IPS DF 19.7 (cell line): ENCODE measurements at regions not wholly inside any gene's neighbourhood (a gene's known extent, or its start where the extent isn't known, plus 50 kb on each side); places are given as distances from the start of the nearest gene placed in this dataset.

Source experiments
- DNase-seq: peaks from one replicate; pipeline ENCODE4 v3.0.0-alpha.2; 2013; ENCODE audit warnings: low read depth, low spot score

DNA sequence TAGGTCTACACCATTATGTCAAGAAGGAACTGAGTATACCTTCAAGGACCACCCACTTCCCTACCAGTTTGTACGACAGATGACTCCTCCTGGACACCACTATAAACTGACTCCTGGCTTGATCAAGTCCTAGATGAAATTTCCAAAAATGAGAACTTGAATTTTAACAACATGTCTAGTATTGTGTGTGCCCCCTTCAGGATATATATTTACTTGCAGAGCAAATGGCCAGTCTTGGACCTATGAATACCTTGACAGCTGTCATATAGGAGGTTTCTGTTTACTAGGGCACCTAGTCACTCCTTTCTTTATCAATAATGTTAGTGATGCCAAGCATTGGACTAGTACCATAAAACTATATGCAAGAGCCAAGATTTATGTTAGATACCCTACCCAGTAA is 94.1 kb upstream of the TMEM26 start:
- DNase-seq = no peak

DNA sequence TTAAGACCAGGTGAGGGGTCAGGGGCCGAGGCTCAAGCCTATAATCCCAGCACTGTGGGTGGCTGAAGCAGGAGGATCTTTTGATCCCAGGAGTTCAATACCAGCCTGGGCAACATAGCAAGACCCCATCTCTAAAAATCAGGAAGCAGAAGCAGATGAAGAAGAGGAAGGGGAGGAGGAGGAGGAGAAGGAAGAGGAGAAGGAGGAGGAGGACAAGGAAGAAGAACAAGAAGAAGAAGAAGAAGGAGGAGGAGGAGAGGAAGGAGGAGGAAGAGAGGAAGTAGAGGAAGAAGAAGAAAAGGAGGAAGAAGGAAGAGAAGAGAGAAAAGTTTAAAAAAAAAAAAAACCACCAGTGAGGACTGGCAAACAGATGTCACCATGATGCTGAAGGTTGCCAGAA is 92.0 kb upstream of the TMEM26 start:
- no peak for DNase-seq

DNA sequence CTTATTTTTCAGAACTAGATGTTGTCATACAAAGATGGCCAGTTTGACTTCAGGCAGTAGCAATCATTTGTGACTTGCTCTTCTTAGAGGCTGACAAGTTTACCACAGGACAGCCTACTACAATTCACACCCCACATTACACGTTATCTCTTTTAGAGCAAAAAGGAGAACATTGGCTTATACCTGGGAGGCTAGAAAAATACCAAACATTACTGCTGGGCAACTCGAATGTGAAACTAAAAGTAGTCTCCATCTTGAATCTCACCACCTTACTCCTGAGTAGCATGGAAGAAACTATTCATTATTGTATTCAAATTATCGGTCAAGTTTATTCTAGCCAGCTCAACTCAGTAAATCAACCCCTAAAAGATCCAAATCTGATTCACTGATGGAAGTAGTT is 90.7 kb upstream of the TMEM26 start:
- DNase-seq = no peak

DNA sequence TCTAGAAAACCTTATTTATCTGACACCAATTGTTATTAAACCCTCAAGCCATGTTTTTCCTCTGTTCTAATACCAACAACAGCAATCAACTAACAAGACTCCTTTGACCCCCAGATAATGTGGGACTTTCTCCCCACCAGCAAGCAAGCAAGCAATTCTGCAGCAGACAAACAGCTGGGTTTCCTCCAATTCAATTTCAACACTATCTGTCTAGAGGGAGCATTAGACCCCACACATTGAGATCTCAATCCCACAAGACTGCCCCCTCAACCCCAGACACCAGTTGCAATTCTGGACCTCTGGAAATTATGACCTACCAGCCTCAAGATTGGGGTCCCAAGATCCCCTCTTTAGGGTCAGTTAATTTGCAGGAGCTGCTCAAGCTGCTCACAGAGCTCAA is 89.4 kb upstream of the TMEM26 start:
- DNase-seq = no peak

DNA sequence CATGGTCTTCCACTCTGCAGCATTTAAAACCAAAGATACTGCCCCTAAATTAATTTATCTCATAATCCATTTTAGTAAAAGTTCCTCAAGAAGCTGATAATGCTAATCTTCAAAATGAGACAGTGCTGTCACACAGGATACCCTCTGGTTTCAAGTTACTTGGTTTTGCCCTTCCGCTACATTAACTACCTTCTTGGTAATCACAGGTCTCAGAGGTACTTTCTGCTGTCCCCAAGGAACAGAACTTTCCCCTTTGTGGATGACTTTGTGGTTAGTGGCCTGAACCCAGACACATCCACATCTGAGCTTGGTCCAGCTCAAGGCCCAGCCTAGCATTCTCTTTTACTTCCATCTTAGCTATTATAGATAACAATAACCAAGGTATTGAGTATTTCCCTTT is 88.8 kb upstream of the TMEM26 start:
- DNase-seq = no peak

DNA sequence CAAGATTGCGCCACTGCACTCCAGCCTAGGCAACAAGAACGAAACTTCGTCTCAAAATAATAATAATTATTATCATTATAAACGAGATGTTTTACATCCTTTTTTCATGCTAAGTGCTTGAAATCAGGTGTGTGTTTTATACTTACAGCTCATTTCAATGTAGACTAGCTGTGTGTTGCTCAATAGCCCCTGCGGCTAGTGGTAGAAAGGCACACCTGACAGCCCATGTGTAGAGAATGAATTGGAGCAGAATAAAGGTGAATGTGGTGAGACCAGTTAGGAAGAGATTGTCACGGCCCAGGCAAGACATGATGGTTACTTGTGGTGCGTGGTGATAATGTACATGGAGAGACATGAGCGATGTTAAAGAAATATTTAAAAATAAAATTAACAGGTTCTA is 86.7 kb upstream of the TMEM26 start:
- no peak for DNase-seq

DNA sequence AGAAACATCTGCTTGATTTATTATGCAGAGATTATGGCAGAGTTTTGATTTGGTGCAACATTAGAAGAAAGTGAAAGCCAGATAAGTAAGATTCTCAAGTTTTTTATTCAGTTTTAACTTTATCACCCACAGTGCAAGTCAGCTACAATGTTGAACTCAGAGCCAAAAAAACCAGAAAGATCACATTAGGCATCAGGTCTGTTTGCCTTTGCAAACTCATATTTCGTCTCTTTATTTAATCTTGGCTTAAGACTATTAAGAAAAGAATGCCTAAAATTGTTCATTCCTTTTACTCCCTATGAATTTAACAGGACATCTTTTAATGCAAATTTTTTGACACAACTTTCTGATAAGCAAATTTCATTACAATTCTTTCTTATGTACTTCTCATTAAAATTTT is 76.0 kb upstream of the TMEM26 start:
- DNase-seq = no peak

DNA sequence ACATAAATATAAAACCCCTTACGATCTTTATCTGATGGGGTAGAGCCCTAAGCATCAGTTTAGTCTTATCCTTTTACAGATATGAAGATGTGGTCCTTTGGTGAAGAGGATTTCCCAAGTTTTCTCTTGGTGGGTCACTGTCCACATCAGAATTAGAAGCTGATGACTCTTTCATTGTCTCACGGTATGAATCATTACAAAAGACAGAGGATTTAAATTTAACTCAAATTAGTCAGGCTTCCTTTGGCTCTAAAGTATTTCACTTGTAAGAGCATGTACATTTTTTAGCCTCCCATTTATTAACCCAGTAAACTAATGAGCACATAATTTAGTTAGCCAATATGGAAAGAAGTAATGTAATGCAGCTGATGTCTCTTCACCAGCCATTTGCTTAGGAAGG is 49.9 kb upstream of the TMEM26 start:
- DNase-seq = no peak
